BLaER1 treated with 17β-estradiol and CSF1 and Interleukin-3, amounts not matched to agents 10 nM and 100 nM (cell line): ENCODE measurements at regions not wholly inside any gene's neighbourhood (a gene's known extent, or its start where the extent isn't known, plus 50 kb on each side); places are given as distances from the start of the nearest gene placed in this dataset.
A peak's percentile ranks its signal among the peaks of the same experiment; 100 is the strongest.

Experiments
- H3K27ac ChIP-seq, 11 experiments: shearing (Covaris generic); formaldehyde crosslinking; 2 replicates each; pipeline ENCODE4 v1.8.1; 2022
- H3K27me3 ChIP-seq, 11 experiments: shearing (Covaris generic); formaldehyde crosslinking; 2 replicates each; pipeline ENCODE4 v1.8.1; 2022
- H3K36me3 ChIP-seq, 11 experiments: shearing (Covaris generic); formaldehyde crosslinking; 2 replicates each; pipeline ENCODE4 v1.8.1; 2022
- H3K4me1 ChIP-seq, 10 experiments: shearing (Covaris generic); formaldehyde crosslinking; 2 replicates each; pipeline ENCODE4 v1.8.1; 2022
- H3K4me2 ChIP-seq, 11 experiments: shearing (Covaris generic); formaldehyde crosslinking; 2 replicates each; pipeline ENCODE4 v1.8.1; 2022
- H3K4me3 ChIP-seq, 10 experiments: shearing (Covaris generic); formaldehyde crosslinking; 2 replicates each; pipeline ENCODE4 v1.8.1; 2022
- H3K9ac ChIP-seq, 11 experiments: shearing (Covaris generic); formaldehyde crosslinking; 2 replicates each; pipeline ENCODE4 v1.8.1; 2022
- H3K9me3 ChIP-seq, 11 experiments: shearing (Covaris generic); formaldehyde crosslinking; replicated peaks in 1 of 11; 2 replicates each; pipeline ENCODE4 v1.8.1; 2022
- H4K20me1 ChIP-seq, 11 experiments: shearing (Covaris generic); formaldehyde crosslinking; 2 replicates each; pipeline ENCODE4 v1.8.1; 2022
- Cebpa-rat ChIP-seq, 11 experiments: shearing (Covaris generic); IDR thresholded peaks; 2 replicates each; pipeline ENCODE4 v1.8.1; 2022

- peaks cover 0 to 8% (median 0%) of the 10 kb centered on the region in 11 experiments; a peak in 5 of 22 replicates for H3K9me3 ChIP-seq
- no peaks in the 10 kb centered on the region for H3K36me3 ChIP-seq
- no peaks in the 10 kb centered on the region for H4K20me1 ChIP-seq
- H3K27me3 ChIP-seq = no peaks in the 10 kb centered on the region
- H3K4me2 ChIP-seq = no peak overlapping the region
- H3K9ac ChIP-seq = no peak overlapping the region
- TF ChIP-seq Cebpa-rat (IDR thresholded peaks at IDR 0.05) = no peak
- H3K27ac ChIP-seq = no peak overlapping the region
- H3K4me1 ChIP-seq = peaks cover 0 to 8% (median 0%) of the 10 kb centered on the region in 10 experiments; a peak in 2 of 20 replicates
- H3K4me3 ChIP-seq = no peak overlapping the region
These were observed 226.7 kb downstream of the ZNF674 start for GRCh38 chrX:46318551-46318950.

- no peak overlapping the region for H3K27ac ChIP-seq
- H3K4me3 ChIP-seq = no peak overlapping the region
- H3K4me2 ChIP-seq = no peak overlapping the region
- H3K9ac ChIP-seq = no peak overlapping the region
- peaks cover 0 to 8% (median 0%) of the 10 kb centered on the region in 10 experiments; a peak in 2 of 20 replicates for H3K4me1 ChIP-seq
- peaks cover 0 to 8% (median 0%) of the 10 kb centered on the region in 11 experiments; a peak in 5 of 22 replicates for H3K9me3 ChIP-seq
- no peaks in the 10 kb centered on the region for H3K27me3 ChIP-seq
- H4K20me1 ChIP-seq = no peaks in the 10 kb centered on the region
- TF ChIP-seq Cebpa-rat (IDR thresholded peaks at IDR 0.05) = no peak
- H3K36me3 ChIP-seq = no peaks in the 10 kb centered on the region
These were observed 228.1 kb downstream of the ZNF674 start for GRCh38 chrX:46317163-46317562.

GRCh38 chrX:46311581-46312120 lies 233.6 kb downstream of the ZNF674 start:
- no peaks in the 10 kb centered on the region for H3K27me3 ChIP-seq
- no peak overlapping the region for H3K27ac ChIP-seq
- H3K36me3 ChIP-seq = no peaks in the 10 kb centered on the region
- H3K4me1 ChIP-seq = no peaks in the 10 kb centered on the region
- TF ChIP-seq Cebpa-rat (IDR thresholded peaks at IDR 0.05) = no peak
- peaks cover 10 to 20% (median 15%) of the 10 kb centered on the region in 11 experiments; a peak in 19 of 22 replicates for H3K9me3 ChIP-seq
- H3K4me3 ChIP-seq = no peak overlapping the region
- H4K20me1 ChIP-seq = no peaks in the 10 kb centered on the region
- H3K9ac ChIP-seq = no peak overlapping the region
- no peak overlapping the region for H3K4me2 ChIP-seq

GRCh38 chrX:46310815-46311497 lies 234.3 kb downstream of the ZNF674 start:
- no peaks in the 10 kb centered on the region for H3K27me3 ChIP-seq
- no peak for TF ChIP-seq Cebpa-rat (IDR thresholded peaks at IDR 0.05)
- peaks cover 16 to 26% (median 21%) of the 10 kb centered on the region in 11 experiments for H3K9me3 ChIP-seq
- no peak overlapping the region for H3K4me2 ChIP-seq
- H3K27ac ChIP-seq = no peak overlapping the region
- H4K20me1 ChIP-seq = no peaks in the 10 kb centered on the region
- no peak overlapping the region for H3K9ac ChIP-seq
- no peaks in the 10 kb centered on the region for H3K36me3 ChIP-seq
- H3K4me1 ChIP-seq = no peaks in the 10 kb centered on the region
- H3K4me3 ChIP-seq = no peak overlapping the region

- H3K4me2 ChIP-seq = no peak overlapping the region; a peak in 1 of 22 replicates
These were observed 237.1 kb downstream of the ZNF674 start for GRCh38 chrX:46308110-46308509.

GRCh38 chrX:46306103-46306502 lies 239.1 kb downstream of the ZNF674 start:
- Histone ChIP-seq H3K27ac (no peak overlapping the region), H3K4me2 (no peak overlapping the region), H3K27me3 (no peaks in the 10 kb centered on the region), H4K20me1 (no peaks in the 10 kb centered on the region), H3K9me3 (peaks cover 34 to 57% (median 41%) of the 10 kb centered on the region in 11 experiments), H3K4me3 (no peak overlapping the region), H3K9ac (no peak overlapping the region), H3K36me3 (no peaks in the 10 kb centered on the region), H3K4me1 (no peaks in the 10 kb centered on the region)
- no peak for TF ChIP-seq Cebpa-rat (IDR thresholded peaks at IDR 0.05)

More at GRCh38 chrX:46308110-46308509, 237.1 kb downstream of the ZNF674 start:
- Histone ChIP-seq H3K4me1 (no peaks in the 10 kb centered on the region), H3K9me3 (peaks cover 34 to 54% (median 41%) of the 10 kb centered on the region in 11 experiments), H3K9ac (no peak overlapping the region), H4K20me1 (no peaks in the 10 kb centered on the region), H3K27me3 (no peaks in the 10 kb centered on the region), H3K36me3 (no peaks in the 10 kb centered on the region), H3K27ac (no peak overlapping the region), H3K4me3 (no peak overlapping the region)
- no peak for TF ChIP-seq Cebpa-rat (IDR thresholded peaks at IDR 0.05)

- no peak overlapping the region for H3K4me3 ChIP-seq
- H3K27ac ChIP-seq = peak overlapping the region in 1 of 11 experiments; percentile 26; a peak in 1 of 22 replicates
- H3K4me2 ChIP-seq = no peak overlapping the region
- H3K27me3 ChIP-seq = no peaks in the 10 kb centered on the region
- no peak overlapping the region for H3K9ac ChIP-seq
- peaks cover 34 to 57% (median 41%) of the 10 kb centered on the region in 11 experiments for H3K9me3 ChIP-seq
- no peaks in the 10 kb centered on the region for H3K36me3 ChIP-seq
- TF ChIP-seq Cebpa-rat (IDR thresholded peaks at IDR 0.05) = no peak
- no peaks in the 10 kb centered on the region for H3K4me1 ChIP-seq
- H4K20me1 ChIP-seq = no peaks in the 10 kb centered on the region
These were observed 239.8 kb downstream of the ZNF674 start for GRCh38 chrX:46305431-46305830.

GRCh38 chrX:46301903-46302302 lies 243.3 kb downstream of the ZNF674 start:
- Histone ChIP-seq H3K27ac (no peak overlapping the region), H3K36me3 (no peaks in the 10 kb centered on the region), H3K9ac (no peak overlapping the region), H3K4me2 (no peak overlapping the region), H4K20me1 (no peaks in the 10 kb centered on the region), H3K27me3 (no peaks in the 10 kb centered on the region), H3K9me3 (peaks cover 26 to 41% (median 31%) of the 10 kb centered on the region in 11 experiments), H3K4me1 (no peaks in the 10 kb centered on the region), H3K4me3 (no peak overlapping the region)
- no peak for TF ChIP-seq Cebpa-rat (IDR thresholded peaks at IDR 0.05)

- Histone ChIP-seq H4K20me1 (no peaks in the 10 kb centered on the region), H3K4me2 (no peak overlapping the region), H3K9me3 (peaks cover 0 to 10% (median 2%) of the 10 kb centered on the region in 11 experiments; a peak in 5 of 22 replicates), H3K36me3 (no peaks in the 10 kb centered on the region), H3K4me3 (no peak overlapping the region), H3K9ac (no peak overlapping the region), H3K27me3 (no peaks in the 10 kb centered on the region), H3K27ac (no peak overlapping the region), H3K4me1 (no peaks in the 10 kb centered on the region)
- TF ChIP-seq Cebpa-rat (IDR thresholded peaks at IDR 0.05) = no peak
These were observed 246.4 kb downstream of the ZNF674 start for GRCh38 chrX:46298821-46299220.

- Histone ChIP-seq H3K27ac (no peak overlapping the region), H4K20me1 (no peaks in the 10 kb centered on the region), H3K27me3 (no peaks in the 10 kb centered on the region), H3K4me3 (no peak overlapping the region), H3K9ac (no peak overlapping the region), H3K4me1 (no peaks in the 10 kb centered on the region), H3K4me2 (no peak overlapping the region), H3K9me3 (peaks cover 0 to 5% (median 0%) of the 10 kb centered on the region in 11 experiments; a peak in 1 of 22 replicates), H3K36me3 (no peaks in the 10 kb centered on the region)
- TF ChIP-seq Cebpa-rat (IDR thresholded peaks at IDR 0.05) = no peak
These were observed 249.3 kb downstream of the ZNF674 start for GRCh38 chrX:46295963-46296362.
